ENCODE measurements at regions not wholly inside any gene's neighbourhood (a gene's known extent, or its start where the extent isn't known, plus 50 kb on each side); places are given as distances from the start of the nearest gene placed in this dataset.

DNA sequence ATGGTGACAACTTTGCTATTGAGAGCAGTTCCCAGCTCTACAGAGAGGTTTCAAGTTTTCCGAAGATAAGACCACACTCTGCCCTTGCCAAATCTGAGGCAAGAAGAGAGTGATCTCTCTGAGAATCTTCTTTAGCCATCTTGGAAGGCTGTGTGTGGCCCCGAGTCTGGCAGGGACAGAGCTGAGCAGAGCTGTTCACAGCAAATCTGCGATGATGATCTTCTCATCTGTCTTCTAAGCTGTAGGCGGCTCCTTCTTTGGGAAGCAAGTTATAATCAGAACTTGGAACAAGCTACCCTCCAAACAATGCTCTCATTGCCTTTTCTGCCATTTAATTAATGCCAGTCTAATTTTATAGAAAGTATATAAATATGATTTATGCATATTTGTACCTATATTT, 379.0 kb upstream of the MEF2C start:
- TF ChIP-seq, protein P1, sequence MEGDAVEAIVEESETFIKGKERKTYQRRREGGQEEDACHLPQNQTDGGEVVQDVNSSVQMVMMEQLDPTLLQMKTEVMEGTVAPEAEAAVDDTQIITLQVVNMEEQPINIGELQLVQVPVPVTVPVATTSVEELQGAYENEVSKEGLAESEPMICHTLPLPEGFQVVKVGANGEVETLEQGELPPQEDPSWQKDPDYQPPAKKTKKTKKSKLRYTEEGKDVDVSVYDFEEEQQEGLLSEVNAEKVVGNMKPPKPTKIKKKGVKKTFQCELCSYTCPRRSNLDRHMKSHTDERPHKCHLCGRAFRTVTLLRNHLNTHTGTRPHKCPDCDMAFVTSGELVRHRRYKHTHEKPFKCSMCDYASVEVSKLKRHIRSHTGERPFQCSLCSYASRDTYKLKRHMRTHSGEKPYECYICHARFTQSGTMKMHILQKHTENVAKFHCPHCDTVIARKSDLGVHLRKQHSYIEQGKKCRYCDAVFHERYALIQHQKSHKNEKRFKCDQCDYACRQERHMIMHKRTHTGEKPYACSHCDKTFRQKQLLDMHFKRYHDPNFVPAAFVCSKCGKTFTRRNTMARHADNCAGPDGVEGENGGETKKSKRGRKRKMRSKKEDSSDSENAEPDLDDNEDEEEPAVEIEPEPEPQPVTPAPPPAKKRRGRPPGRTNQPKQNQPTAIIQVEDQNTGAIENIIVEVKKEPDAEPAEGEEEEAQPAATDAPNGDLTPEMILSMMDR (IDR thresholded peaks at IDR 0.05; ENCODE audit: insufficient read depth, low read length, poor library complexity, severe bottlenecking), result no peak
- TF ChIP-seq EZH2phosphoT487 (conservative IDR thresholded peaks at IDR 0.05; ENCODE audit: low read length), result no peak

All from SU-DHL-6 (cell line).